ENCODE measurements at regions not wholly inside any gene's neighbourhood (a gene's known extent, or its start where the extent isn't known, plus 50 kb on each side); places are given as distances from the start of the nearest gene placed in this dataset.

DNA sequence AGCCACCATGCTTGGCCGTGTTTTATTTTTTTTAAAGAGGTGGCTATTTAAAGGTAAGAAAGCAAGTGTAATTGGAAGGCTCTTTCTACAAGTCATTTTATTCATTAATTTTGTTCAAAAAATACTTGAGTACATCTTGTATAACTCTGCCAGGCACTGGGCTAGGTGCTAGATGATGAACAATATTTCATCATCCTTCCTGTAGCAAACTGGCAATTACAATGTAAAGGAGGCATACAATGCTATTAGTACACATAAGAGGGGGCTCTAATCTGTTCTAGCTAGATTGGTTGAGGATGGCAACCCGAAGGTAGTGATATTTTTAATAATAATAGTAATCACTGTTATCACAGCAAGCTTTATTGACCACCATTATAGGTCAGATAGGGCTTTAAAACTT, 215.5 kb upstream of the KLF14 start:
- Histone ChIP-seq H3K27me3 (no peaks in the 10 kb centered on the region), H3K9me3 (no peaks in the 10 kb centered on the region), H3K36me3 (peaks cover 48% of the 10 kb centered on the region), H4K20me1 (peaks cover 66% of the 10 kb centered on the region; the same call in 1 of the 2 replicates), H3K4me2 (no peak overlapping the region), H3K27ac (no peak overlapping the region), H3K4me1 (no peaks in the 10 kb centered on the region), H3K9ac (no peak overlapping the region), H3K4me3 (no peak overlapping the region)
- no peak for TF ChIP-seq Cebpa-rat (IDR thresholded peaks at IDR 0.05)

DNA sequence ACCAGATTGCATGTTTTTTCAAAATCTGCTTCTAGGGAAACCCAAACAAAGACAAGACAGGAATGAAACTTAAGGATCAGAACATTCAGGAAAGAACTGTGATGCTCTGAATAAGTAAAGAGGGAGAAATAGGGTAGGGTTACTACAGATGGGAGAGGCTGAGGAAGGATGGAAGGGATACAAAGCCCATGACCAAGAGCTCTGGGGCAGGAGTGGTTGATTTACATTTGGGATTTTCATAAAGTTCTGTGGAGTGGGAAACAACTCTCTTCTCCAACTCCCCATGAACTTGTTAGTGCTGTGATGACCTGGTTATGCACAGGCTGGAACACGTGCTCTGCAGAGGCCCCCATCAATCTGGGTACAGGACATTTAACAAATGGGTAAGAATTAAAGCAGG, 216.0 kb upstream of the KLF14 start:
- Histone ChIP-seq H3K4me3 (no peak overlapping the region), H3K9me3 (no peaks in the 10 kb centered on the region), H3K4me2 (no peak overlapping the region), H3K36me3 (peaks cover 48% of the 10 kb centered on the region), H3K9ac (no peak overlapping the region), H4K20me1 (peaks cover 66% of the 10 kb centered on the region; the same call in 1 of the 2 replicates), H3K27ac (no peak overlapping the region), H3K4me1 (peaks cover 1% of the 10 kb centered on the region), H3K27me3 (no peaks in the 10 kb centered on the region)
- no peak for TF ChIP-seq Cebpa-rat (IDR thresholded peaks at IDR 0.05)

DNA sequence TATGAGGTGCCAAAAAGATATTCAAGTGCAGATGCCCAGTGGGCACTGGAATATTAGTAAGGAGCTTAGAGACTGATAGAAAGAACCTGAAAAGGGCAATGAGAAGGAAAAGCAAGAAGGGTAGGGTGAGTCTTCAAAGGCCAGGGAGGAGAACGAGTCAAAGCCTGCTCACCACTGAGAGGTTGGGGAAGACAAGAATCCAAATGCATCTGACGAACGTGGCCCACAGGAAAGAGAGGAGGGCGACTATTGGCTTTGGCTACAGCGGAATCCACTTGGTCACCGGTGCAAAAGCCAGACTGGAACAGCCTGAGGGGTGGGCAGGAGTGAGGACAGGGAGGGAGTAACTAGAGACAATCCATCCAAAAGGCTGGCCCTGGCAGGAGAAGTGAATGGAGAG, 216.7 kb upstream of the KLF14 start:
- Histone ChIP-seq H3K36me3 (peaks cover 48% of the 10 kb centered on the region), H3K4me2 (no peak overlapping the region), H3K9ac (no peak overlapping the region), H4K20me1 (peaks cover 66% of the 10 kb centered on the region; the same call in 1 of the 2 replicates), H3K27ac (no peak overlapping the region), H3K9me3 (no peaks in the 10 kb centered on the region), H3K4me3 (no peak overlapping the region), H3K27me3 (no peaks in the 10 kb centered on the region), H3K4me1 (peaks cover 8% of the 10 kb centered on the region)
- TF ChIP-seq Cebpa-rat (IDR thresholded peaks at IDR 0.05) = no peak

DNA sequence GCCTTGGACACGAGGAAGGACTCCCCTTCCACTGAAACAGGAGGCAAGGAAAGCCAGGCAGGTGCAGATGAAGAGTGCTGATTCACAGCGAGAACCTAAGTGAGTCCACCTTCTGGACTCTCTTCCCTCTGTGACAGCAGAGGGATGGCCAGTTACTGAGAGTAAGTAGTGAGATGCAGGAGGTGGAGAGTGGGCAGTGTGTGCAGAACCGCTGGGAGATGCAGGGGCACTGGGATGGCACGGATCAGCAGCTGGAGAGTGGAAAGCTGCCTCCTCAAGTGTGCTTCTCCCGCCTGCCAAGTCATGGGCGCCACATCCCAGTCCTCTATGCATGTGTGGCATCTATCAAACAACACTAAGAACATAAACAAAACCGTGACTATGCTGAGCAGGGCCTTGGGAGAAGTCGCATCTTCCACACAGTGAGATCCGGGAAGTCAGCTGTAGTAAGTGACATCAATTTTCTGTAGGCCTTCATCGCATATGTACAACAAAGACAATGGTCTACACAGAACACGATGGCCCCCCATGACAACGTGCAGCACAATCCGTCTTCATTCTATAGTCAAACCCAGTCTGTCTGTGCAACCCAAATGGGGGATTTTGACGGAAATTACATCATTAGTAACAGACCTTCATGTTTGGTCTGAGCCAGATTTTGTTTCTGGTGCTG, 217.4 kb upstream of the KLF14 start:
- H3K4me3 ChIP-seq = no peak overlapping the region
- no peaks in the 10 kb centered on the region for H3K27me3 ChIP-seq
- no peaks in the 10 kb centered on the region for H3K9me3 ChIP-seq
- no peak overlapping the region for H3K9ac ChIP-seq
- no peak overlapping the region for H3K4me2 ChIP-seq
- peaks cover 15% of the 10 kb centered on the region for H3K4me1 ChIP-seq
- no peak for TF ChIP-seq Cebpa-rat (IDR thresholded peaks at IDR 0.05)
- peaks cover 48% of the 10 kb centered on the region for H3K36me3 ChIP-seq
- no peak overlapping the region for H3K27ac ChIP-seq
- H4K20me1 ChIP-seq = peaks cover 66% of the 10 kb centered on the region; the same call in 1 of the 2 replicates

DNA sequence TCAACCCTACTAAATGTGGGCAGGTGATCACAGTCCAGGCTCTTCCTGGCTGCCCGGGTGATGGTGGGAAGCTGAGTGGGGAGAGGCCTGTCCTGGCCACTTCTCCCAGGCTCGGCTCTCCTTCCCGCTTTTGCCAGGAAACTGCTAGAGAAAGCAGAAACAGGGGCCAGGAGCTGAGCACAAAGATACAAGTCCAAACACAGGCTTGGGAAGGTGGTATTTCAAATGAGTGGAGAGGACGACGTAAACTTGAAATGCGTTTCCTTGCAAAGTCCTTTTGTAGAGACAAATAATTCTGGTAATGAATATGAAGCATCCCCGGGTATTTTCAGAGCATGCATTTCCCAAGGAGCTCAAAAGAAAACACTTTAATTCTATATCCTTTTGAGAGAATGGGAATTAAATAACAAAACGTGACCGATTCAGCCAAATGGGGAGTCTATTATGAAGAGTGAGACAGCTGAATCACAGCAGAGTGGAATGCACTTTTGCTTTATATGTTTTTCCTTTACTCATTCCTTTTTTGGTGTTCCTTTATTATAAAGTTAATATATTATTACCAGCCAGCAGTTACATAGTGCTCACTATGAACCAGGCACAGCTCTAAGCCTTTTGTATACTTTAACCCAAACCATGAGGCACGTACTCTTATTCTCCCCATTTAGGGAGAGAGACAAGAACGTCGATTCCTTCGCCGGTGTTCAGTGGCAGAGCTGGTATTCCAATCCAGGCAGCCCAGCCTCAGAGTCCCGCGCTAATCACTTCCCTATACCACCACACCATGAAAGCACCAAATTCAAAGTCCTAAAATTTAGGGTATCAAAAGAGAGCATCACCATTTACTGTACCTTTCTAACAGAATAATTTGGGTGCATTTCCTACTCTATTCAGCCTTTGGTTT, 218.2 kb upstream of the KLF14 start:
- peaks cover 48% of the 10 kb centered on the region for H3K36me3 ChIP-seq
- peaks cover 23% of the 10 kb centered on the region for H3K4me1 ChIP-seq
- no peak for TF ChIP-seq Cebpa-rat (IDR thresholded peaks at IDR 0.05)
- H4K20me1 ChIP-seq = peaks cover 67% of the 10 kb centered on the region; the same call in 1 of the 2 replicates
- no peaks in the 10 kb centered on the region for H3K27me3 ChIP-seq
- no peak overlapping the region for H3K27ac ChIP-seq
- H3K4me3 ChIP-seq = no peak overlapping the region
- no peaks in the 10 kb centered on the region for H3K9me3 ChIP-seq
- H3K9ac ChIP-seq = no peak overlapping the region
- H3K4me2 ChIP-seq = no peak overlapping the region

DNA sequence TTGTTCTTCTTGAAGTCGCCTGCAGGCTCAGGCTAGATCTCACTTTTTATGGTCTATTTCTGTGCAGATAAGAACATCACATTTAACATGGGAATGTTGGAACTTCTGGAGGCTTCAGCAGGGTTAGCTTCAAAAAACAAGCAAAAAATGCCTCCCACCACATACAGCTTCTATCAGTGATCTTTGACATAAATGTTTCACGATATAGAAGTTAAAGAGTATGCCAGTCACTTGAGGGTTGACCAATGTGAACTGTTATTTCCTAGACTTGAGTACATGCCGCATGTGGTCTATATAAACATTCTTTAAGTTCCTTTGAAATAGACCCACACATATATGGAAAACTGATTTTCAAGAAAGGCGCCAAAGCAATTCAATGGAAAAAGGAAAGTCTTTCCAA, 219.2 kb upstream of the KLF14 start:
- Histone ChIP-seq H4K20me1 (peaks cover 65% of the 10 kb centered on the region; the same call in 1 of the 2 replicates), H3K4me3 (no peak overlapping the region), H3K27ac (no peak overlapping the region), H3K9me3 (no peaks in the 10 kb centered on the region), H3K36me3 (peaks cover 43% of the 10 kb centered on the region), H3K9ac (no peak overlapping the region), H3K4me2 (no peak overlapping the region), H3K27me3 (no peaks in the 10 kb centered on the region), H3K4me1 (peaks cover 33% of the 10 kb centered on the region)
- TF ChIP-seq Cebpa-rat (IDR thresholded peaks at IDR 0.05) = no peak

DNA sequence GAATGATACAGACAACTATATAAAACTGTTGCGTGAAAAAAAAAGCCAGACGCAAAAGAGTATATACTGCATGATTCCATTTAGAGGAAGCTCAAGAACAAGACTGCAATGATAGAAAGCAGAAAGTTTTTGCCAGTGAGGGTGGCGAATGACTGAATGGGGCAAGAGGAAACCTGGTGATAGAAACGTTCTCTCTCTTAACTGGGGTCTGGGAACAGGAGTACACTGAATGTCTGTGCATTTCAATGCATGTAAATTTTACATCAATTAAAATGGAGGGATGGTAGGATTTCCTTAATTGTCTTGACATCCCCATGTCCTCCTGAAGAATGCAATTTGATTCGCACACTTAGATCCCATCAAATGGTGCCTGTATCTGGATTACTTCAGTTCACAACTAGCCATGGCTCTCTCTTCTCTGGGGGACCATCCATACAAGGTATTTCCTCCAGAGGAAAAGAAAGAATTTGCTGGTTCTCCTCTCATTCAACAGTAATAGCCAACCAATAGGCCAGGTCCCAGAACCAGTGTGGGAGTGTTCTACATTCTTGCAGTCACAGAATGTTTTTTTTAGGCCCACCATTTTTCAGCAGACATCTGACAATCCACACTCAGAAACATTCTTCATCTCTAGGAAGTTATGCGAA, 221.0 kb upstream of the KLF14 start:
- Histone ChIP-seq H3K27me3 (no peaks in the 10 kb centered on the region), H4K20me1 (peaks cover 64% of the 10 kb centered on the region; the same call in 1 of the 2 replicates), H3K27ac (no peak overlapping the region), H3K9me3 (no peaks in the 10 kb centered on the region), H3K36me3 (peaks cover 42% of the 10 kb centered on the region), H3K9ac (no peak overlapping the region), H3K4me3 (no peak overlapping the region), H3K4me2 (peak overlapping the region; percentile 82), H3K4me1 (peaks cover 51% of the 10 kb centered on the region)
- TF ChIP-seq Cebpa-rat (IDR thresholded peaks at IDR 0.05) = no peak

DNA sequence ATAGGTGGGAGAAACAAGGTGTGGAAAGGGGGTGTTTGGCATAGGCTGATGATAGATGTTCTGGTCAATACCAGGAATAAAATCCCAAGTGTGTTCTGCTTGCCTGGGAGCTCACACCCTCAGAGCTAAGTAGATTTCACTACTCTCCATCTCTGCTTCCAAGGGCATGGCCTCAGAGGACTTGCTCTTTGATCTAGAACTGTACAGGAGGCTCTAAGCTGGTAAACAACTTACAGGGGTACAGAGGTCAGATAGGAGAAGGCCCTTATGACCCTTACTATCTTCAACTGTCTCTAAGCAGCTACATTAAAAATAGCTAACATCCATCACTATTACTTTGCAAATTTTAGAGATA, 221.5 kb upstream of the KLF14 start:
- no peak for TF ChIP-seq Cebpa-rat (IDR thresholded peaks at IDR 0.05)
- Histone ChIP-seq H3K27me3 (no peaks in the 10 kb centered on the region), H3K4me3 (no peak overlapping the region), H3K4me1 (peaks cover 52% of the 10 kb centered on the region), H4K20me1 (peaks cover 59% of the 10 kb centered on the region; the same call in 1 of the 2 replicates), H3K9me3 (no peaks in the 10 kb centered on the region), H3K4me2 (peak overlapping the region; percentile 82), H3K36me3 (peaks cover 37% of the 10 kb centered on the region), H3K27ac (no peak overlapping the region), H3K9ac (no peak overlapping the region)

DNA sequence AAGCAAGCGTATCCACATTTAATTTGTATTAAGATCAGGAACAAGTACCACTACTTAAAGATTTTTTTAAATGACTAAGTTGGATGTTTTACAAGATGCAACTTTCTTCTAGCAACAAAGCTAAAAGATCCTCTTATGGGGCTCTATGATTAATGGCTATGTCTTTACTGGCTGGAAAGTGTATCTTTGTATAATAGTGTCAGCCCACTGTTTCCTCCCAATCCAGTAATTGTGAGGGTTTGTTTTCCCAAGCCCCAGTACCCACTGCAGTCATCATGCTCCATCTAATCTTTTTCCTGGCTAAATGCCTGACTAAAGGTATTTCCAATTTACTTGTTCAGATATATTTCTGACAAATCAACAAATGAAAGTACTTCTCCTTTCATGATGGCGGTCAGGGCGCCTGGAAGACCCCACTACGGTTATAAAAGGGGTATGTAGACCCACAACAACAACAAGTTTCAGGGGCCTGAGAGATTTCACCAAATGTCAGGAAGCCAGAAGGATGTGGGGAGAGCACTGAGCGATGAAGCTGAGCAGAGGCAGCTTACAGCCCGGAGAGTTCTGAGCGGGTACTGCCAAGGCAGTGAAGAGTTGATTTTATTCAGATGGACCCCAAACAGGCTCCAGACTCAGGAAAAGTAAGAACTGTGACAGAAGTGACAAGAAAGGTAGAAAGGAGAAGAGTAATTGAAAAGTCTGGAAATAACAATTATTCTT, 222.6 kb upstream of the KLF14 start:
- H3K27me3 ChIP-seq = no peaks in the 10 kb centered on the region
- peaks cover 49% of the 10 kb centered on the region; the same call in 1 of the 2 replicates for H4K20me1 ChIP-seq
- H3K36me3 ChIP-seq = peaks cover 27% of the 10 kb centered on the region
- no peak for TF ChIP-seq Cebpa-rat (IDR thresholded peaks at IDR 0.05)
- H3K4me1 ChIP-seq = peaks cover 55% of the 10 kb centered on the region
- peak overlapping the region; percentile 66; the same call in 1 of the 2 replicates for H3K9ac ChIP-seq
- peak overlapping the region; percentile 15 for H3K4me3 ChIP-seq
- peak overlapping the region; percentile 82 for H3K4me2 ChIP-seq
- H3K27ac ChIP-seq = peak overlapping the region; percentile 32
- H3K9me3 ChIP-seq = no peaks in the 10 kb centered on the region
